IMR-90 (cell line): ENCODE measurements at regions not wholly inside any gene's neighbourhood (a gene's known extent, or its start where the extent isn't known, plus 50 kb on each side); places are given as distances from the start of the nearest gene placed in this dataset.

Experiments
- ATAC-seq: fragments of 200-7000 bp; cut with Tn5 transposase; 2 replicates; pipeline ENCODE4 v1.9.1; 2020; ENCODE audit warnings: low read depth, mild to moderate bottlenecking, moderate library complexity
- BruUV-seq: library from RNA; stranded (reverse); fragments of 400-500 nt; replicated peaks from 2 replicates; lab custom pipeline; 2021; lab: Mats Ljungman, UMichigan
- CTCF ChIA-PET: fragments of 300-600 bp; formaldehyde crosslinking; extraction: SDS; loops from one replicate; lab custom pipeline; 2021; ENCODE audit warnings: antibody characterized with exemption; lab: Yijun Ruan, JAX
- POLR2A ChIA-PET: fragments of 300-600 bp; sonication (Branson Sonifier 250); formaldehyde crosslinking; loops from one replicate; lab custom pipeline; 2022; ENCODE audit warnings: antibody characterized with exemption; ENCODE audit not compliant: unreplicated experiment; lab: Charles Lee
- DNase-seq: peaks from one replicate; pipeline ENCODE4 v3.0.0; 2013
- H2AFZ ChIP-seq: replicated peaks from 2 replicates; pipeline ENCODE3; 2013; ENCODE audit warnings: low read length, mild to moderate bottlenecking; ENCODE audit not compliant: poor library complexity
- H2AK5ac ChIP-seq: 2 replicates; pipeline ENCODE4 v1.6.1; 2013; ENCODE audit warnings: low read depth, low read length, inconsistent platforms
- H2AK9ac ChIP-seq: replicated peaks from 2 replicates; pipeline ENCODE3; 2013; ENCODE audit warnings: mild to moderate bottlenecking, low read depth, low read length, moderate library complexity; ENCODE audit not compliant: poor library complexity
- H2BK120ac ChIP-seq: 2 replicates; pipeline ENCODE4 v1.6.1; 2013; ENCODE audit warnings: low read depth, low read length, inconsistent platforms
- H2BK15ac ChIP-seq: 3 replicates; pipeline ENCODE4 v1.6.1; 2013; ENCODE audit warnings: low read depth, low read length, inconsistent platforms
- H2BK20ac ChIP-seq: 2 replicates; pipeline ENCODE4 v1.6.1; 2013; ENCODE audit warnings: low read depth, mild to moderate bottlenecking, inconsistent platforms, low read length, moderate library complexity
- H2BK5ac ChIP-seq: 2 replicates; pipeline ENCODE4 v1.6.1; 2013; ENCODE audit warnings: mild to moderate bottlenecking, low read depth, low read length, inconsistent platforms; ENCODE audit not compliant: poor library complexity, severe bottlenecking
- H3K14ac ChIP-seq: replicated peaks from 2 replicates; pipeline ENCODE4 v1.6.1; 2013; ENCODE audit warnings: low read depth, low read length, inconsistent platforms
- H3K18ac ChIP-seq: 2 replicates; pipeline ENCODE4 v1.6.1; 2013; ENCODE audit warnings: low read depth, low read length, control low read depth
- H3K23ac ChIP-seq: 2 replicates; pipeline ENCODE4 v1.6.1; 2013; ENCODE audit warnings: low read depth, low read length, inconsistent platforms
- H3K27ac ChIP-seq: 2 replicates; pipeline ENCODE4 v1.5.1; 2013; ENCODE audit warnings: mild to moderate bottlenecking, control low read depth, low read length; ENCODE audit not compliant: insufficient read depth
- H3K27me3 ChIP-seq: 2 replicates; pipeline ENCODE4 v1.6.1; 2013; ENCODE audit warnings: low read length; ENCODE audit not compliant: control insufficient read depth, insufficient read depth
- H3K36me3 ChIP-seq: 2 replicates; pipeline ENCODE4 v1.6.1; 2013; ENCODE audit warnings: low read length, mixed read lengths; ENCODE audit not compliant: control insufficient read depth, insufficient read depth
- H3K4ac ChIP-seq: 2 replicates; pipeline ENCODE4 v1.6.1; 2013; ENCODE audit warnings: low read depth, low read length, inconsistent platforms
- H3K4me1 ChIP-seq: 2 replicates; pipeline ENCODE4 v1.6.1; 2013; ENCODE audit warnings: low read length, mixed read lengths; ENCODE audit not compliant: control insufficient read depth, insufficient read depth
- H3K4me2 ChIP-seq: 2 replicates; pipeline ENCODE4 v1.6.1; 2013; ENCODE audit warnings: low read depth, mild to moderate bottlenecking, control low read depth, low read length, moderate library complexity
- H3K4me3 ChIP-seq: 2 replicates; pipeline ENCODE4 v1.5.1; 2013; ENCODE audit warnings: low read depth, mild to moderate bottlenecking, control low read depth, low read length, moderate library complexity; ENCODE audit not compliant: insufficient read depth
- H3K56ac ChIP-seq: 2 replicates; pipeline ENCODE4 v1.6.1; 2013; ENCODE audit warnings: low read length, inconsistent platforms; ENCODE audit not compliant: insufficient read depth; ENCODE audit errors: extremely low read depth
- H3K79me1 ChIP-seq, 2 experiments: 2 replicates each; pipeline ENCODE4 v1.6.1; 2013; ENCODE audit warnings: low read length in 2 of 2, inconsistent platforms in 1 of 2, low read depth in 1 of 2
- H3K9ac ChIP-seq: 2 replicates; pipeline ENCODE4 v1.6.1; 2013; ENCODE audit warnings: low read depth, low read length, control low read depth
- H3K9me1 ChIP-seq: 2 replicates; pipeline ENCODE4 v1.6.1; 2013; ENCODE audit warnings: low read length, inconsistent platforms; ENCODE audit not compliant: insufficient read depth
- H3K9me3 ChIP-seq: 2 replicates; pipeline ENCODE4 v1.6.1; 2013; ENCODE audit warnings: low read length; ENCODE audit not compliant: control insufficient read depth, insufficient read depth
- H4K20me1 ChIP-seq: 2 replicates; pipeline ENCODE4 v1.6.1; 2013; ENCODE audit warnings: low read length, inconsistent platforms; ENCODE audit not compliant: insufficient read depth
- H4K5ac ChIP-seq: 2 replicates; pipeline ENCODE4 v1.6.1; 2013; ENCODE audit warnings: mild to moderate bottlenecking, low read depth, low read length, control low read depth
- H4K8ac ChIP-seq, 2 experiments: 2 replicates each; pipeline ENCODE4 v1.6.1; 2013; ENCODE audit warnings: low read depth in 2 of 2, low read length in 2 of 2, control low read depth in 1 of 2, inconsistent platforms in 1 of 2
- H4K91ac ChIP-seq: 2 replicates; pipeline ENCODE4 v1.6.1; 2013; ENCODE audit warnings: low read depth, low read length, inconsistent platforms; ENCODE audit not compliant: insufficient read depth
- BHLHE40 ChIP-seq: fragments of 150-350 bp; IDR thresholded peaks from 2 replicates; pipeline ENCODE4 v1.6.1; 2016; ENCODE audit warnings: mild to moderate bottlenecking, low read depth, low read length
- CEBPB ChIP-seq: IDR thresholded peaks from 2 replicates; pipeline ENCODE4 v1.6.1; 2012; ENCODE audit warnings: low read depth, low read length, improper control_type of control experiment
- CHD1 ChIP-seq: IDR thresholded peaks from 2 replicates; pipeline ENCODE4 v1.6.1; 2012; ENCODE audit warnings: low read depth, low read length, improper control_type of control experiment
- CTCF ChIP-seq: conservative IDR thresholded peaks from 2 replicates; pipeline ENCODE4 v1.5.1; 2012; ENCODE audit warnings: mild to moderate bottlenecking, low read depth, low read length, improper control_type of control experiment
- ELK1 ChIP-seq: fragments of 150-350 bp; IDR thresholded peaks from 2 replicates; pipeline ENCODE4 v1.6.1; 2016; ENCODE audit warnings: low read depth, mild to moderate bottlenecking, low read length, moderate library complexity, borderline replicate concordance
- FOS ChIP-seq: fragments of 150-350 bp; IDR thresholded peaks from 2 replicates; pipeline ENCODE4 v1.6.1; 2016; ENCODE audit warnings: low read depth, low read length
- MAFK ChIP-seq: IDR thresholded peaks from 2 replicates; pipeline ENCODE4 v1.6.1; 2012; ENCODE audit warnings: low read depth, low read length, improper control_type of control experiment
- MAZ ChIP-seq: IDR thresholded peaks from 2 replicates; pipeline ENCODE4 v1.6.1; 2012; ENCODE audit warnings: low read depth, mild to moderate bottlenecking, low read length, improper control_type of control experiment, moderate library complexity, borderline replicate concordance
- MXI1 ChIP-seq: IDR thresholded peaks from 2 replicates; pipeline ENCODE4 v1.6.1; 2012; ENCODE audit warnings: low read depth, mild to moderate bottlenecking, low read length, moderate library complexity, borderline replicate concordance
- NFE2L2 ChIP-seq: fragments of 150-350 bp; IDR thresholded peaks from 2 replicates; pipeline ENCODE4 v1.6.1; 2016; ENCODE audit warnings: low read depth, mild to moderate bottlenecking, low read length
- POLR2A ChIP-seq: IDR thresholded peaks from 2 replicates; pipeline ENCODE4 v1.6.1; 2012; ENCODE audit warnings: mild to moderate bottlenecking, low read depth, low read length
- RAD21 ChIP-seq: IDR thresholded peaks from 2 replicates; pipeline ENCODE4 v1.6.1; 2012; ENCODE audit warnings: low read length, improper control_type of control experiment
- RCOR1 ChIP-seq: IDR thresholded peaks from 2 replicates; pipeline ENCODE4 v1.6.1; 2012; ENCODE audit warnings: mild to moderate bottlenecking, low read length, improper control_type of control experiment; ENCODE audit not compliant: insufficient replicate concordance
- RFX5 ChIP-seq: IDR thresholded peaks from 2 replicates; pipeline ENCODE4 v1.8.0; 2012; ENCODE audit warnings: low read depth, mild to moderate bottlenecking, low read length, moderate library complexity
- SMC3 ChIP-seq: fragments of 150-350 bp; IDR thresholded peaks from 2 replicates; pipeline ENCODE4 v1.6.1; 2016; ENCODE audit warnings: low read depth, mild to moderate bottlenecking, antibody characterized with exemption, low read length, moderate library complexity
- USF2 ChIP-seq: fragments of 150-350 bp; IDR thresholded peaks from 2 replicates; pipeline ENCODE4 v1.6.1; 2017; ENCODE audit warnings: mild to moderate bottlenecking, antibody characterized with exemption, low read length, low read depth
- WGBS, 2 experiments: methylation state at CpG; one replicate each; pipeline versions ENCODE4 v1.1.5 to v1.1.7; 2013; ENCODE audit warnings: missing lambda C conversion rate in 2 of 2; ENCODE audit not compliant: insufficient read length in 1 of 2; ENCODE audit errors: extremely low coverage in 2 of 2; 5-methylcytosine and 5-hydroxymethylcytosine counted together
- dilution Hi-C: fragments of 300-500 bp; cut with HindIII; formaldehyde crosslinking; loops from one replicate; pipeline ENCODE4 v1.14.3; 2018; ENCODE audit warnings: low sequenced_read_pairs; ENCODE audit not compliant: unreplicated experiment
- in situ Hi-C: fragments of 300-500 bp; cut with MboI; formaldehyde crosslinking; loops from 3 replicates; pipeline ENCODE4 v1.14.3; 2019; ENCODE audit warnings: low sequenced_read_pairs, inconsistent platforms, mixed read lengths
- intact Hi-C: fragments of 100-400 bp; cut with micrococcal nuclease; formaldehyde crosslinking; loops from 2 replicates; pipeline ENCODE4 v1.10.0; 2022

- H4K8ac ChIP-seq: no peak overlapping the region
- intact Hi-C loops: no loop called here
- H3K27ac ChIP-seq: no peak overlapping the region
- H4K91ac ChIP-seq: no peak overlapping the region
- no peak overlapping the region for H3K23ac ChIP-seq
- H2BK15ac ChIP-seq: no peak overlapping the region
- H3K27me3 ChIP-seq: peaks cover 2% of the 10 kb centered on the region; the same call in 1 of the 2 replicates
- ATAC-seq (no peak), DNase-seq (no peak)
- no peaks in the 10 kb centered on the region for H3K9me1 ChIP-seq
- no peak overlapping the region for H2BK20ac ChIP-seq
- no peak overlapping the region for H2BK120ac ChIP-seq
- H3K9me3 ChIP-seq: no peaks in the 10 kb centered on the region
- ChIA-PET POLR2A (no interaction called here), CTCF (no interaction called here)
- H2AK5ac ChIP-seq: no peak overlapping the region
- H3K4me1 ChIP-seq: no peaks in the 10 kb centered on the region
- no peaks in the 10 kb centered on the region for H3K79me1 ChIP-seq
- dilution Hi-C loops: no loop called here
- TF ChIP-seq CTCF (no peak), MAFK (no peak), RCOR1 (no peak), CHD1 (no peak), BHLHE40 (no peak), USF2 (no peak), FOS (no peak), MAZ (no peak), ELK1 (no peak), RAD21 (no peak), POLR2A (no peak), CEBPB (no peak), RFX5 (no peak), NFE2L2 (no peak), MXI1 (no peak), SMC3 (no peak)
- no peak overlapping the region for H3K14ac ChIP-seq
- no peak overlapping the region for H2AFZ ChIP-seq
- H4K5ac ChIP-seq: no peak overlapping the region
- WGBS, 2 experiments: 63% methylated on average over 1 of the region's 3 CpGs; no CpG with 5 or more reads in 1 of the 2 experiments
- no peak overlapping the region for H2AK9ac ChIP-seq
- H3K4me3 ChIP-seq: no peak overlapping the region
- no peaks in the 10 kb centered on the region for H3K36me3 ChIP-seq
- no peak overlapping the region for H3K18ac ChIP-seq
- H3K4me2 ChIP-seq: no peak overlapping the region
- H3K9ac ChIP-seq: no peak overlapping the region
- no peak overlapping the region for H3K4ac ChIP-seq
- H3K56ac ChIP-seq: no peak overlapping the region
- in situ Hi-C loops: no loop called here
- no TSS peak for BruUV-seq
- H4K20me1 ChIP-seq: no peaks in the 10 kb centered on the region
- H2BK5ac ChIP-seq: no peak overlapping the region
Observed at GRCh38 chr4:145333786-145334185, 147.9 kb upstream of the SMAD1 start.
